ENCODE measurements at regions not wholly inside any gene's neighbourhood (a gene's known extent, or its start where the extent isn't known, plus 50 kb on each side); places are given as distances from the start of the nearest gene placed in this dataset.

DNA sequence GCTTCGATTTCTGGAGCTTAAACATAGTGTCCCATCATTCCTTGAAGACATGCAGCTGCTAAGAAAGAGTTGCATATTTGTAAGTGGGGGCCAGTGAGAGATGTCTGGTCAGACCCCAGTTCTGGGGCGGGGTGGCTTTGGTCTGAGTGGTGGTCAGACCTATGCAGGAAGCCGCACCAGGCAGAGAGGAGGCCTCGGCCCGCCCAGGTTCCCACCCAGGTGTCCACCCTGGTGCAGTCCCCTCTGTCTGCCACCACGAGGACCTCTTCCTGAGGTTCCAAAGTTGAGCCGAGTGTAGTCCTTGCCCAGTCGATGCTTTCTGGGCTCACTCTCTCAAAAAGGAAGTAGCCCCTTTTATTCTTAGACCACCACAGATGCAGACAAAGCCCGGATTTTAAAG is 122.6 kb upstream of the DLG1 start:
- Histone ChIP-seq H3K36me3 (no peaks in the 10 kb centered on the region), H3K9me3 (no peaks in the 10 kb centered on the region), H3K4me3 (no peak overlapping the region), H3K4me1 (peaks cover 0 to 5% (median 0%) of the 10 kb centered on the region in 4 donors), H3K27me3 (no peaks in the 10 kb centered on the region), H3K27ac (no peak overlapping the region)
- no peak for DNase-seq (ENCODE audit: low spot score in 2 of 2)
- WGBS, 2 donors = 86 to 88% methylated on average over 9 of the region's 9 CpGs
- TF ChIP-seq EP300 (IDR thresholded peaks at IDR 0.05) = no peak
- TF ChIP-seq, protein P1, sequence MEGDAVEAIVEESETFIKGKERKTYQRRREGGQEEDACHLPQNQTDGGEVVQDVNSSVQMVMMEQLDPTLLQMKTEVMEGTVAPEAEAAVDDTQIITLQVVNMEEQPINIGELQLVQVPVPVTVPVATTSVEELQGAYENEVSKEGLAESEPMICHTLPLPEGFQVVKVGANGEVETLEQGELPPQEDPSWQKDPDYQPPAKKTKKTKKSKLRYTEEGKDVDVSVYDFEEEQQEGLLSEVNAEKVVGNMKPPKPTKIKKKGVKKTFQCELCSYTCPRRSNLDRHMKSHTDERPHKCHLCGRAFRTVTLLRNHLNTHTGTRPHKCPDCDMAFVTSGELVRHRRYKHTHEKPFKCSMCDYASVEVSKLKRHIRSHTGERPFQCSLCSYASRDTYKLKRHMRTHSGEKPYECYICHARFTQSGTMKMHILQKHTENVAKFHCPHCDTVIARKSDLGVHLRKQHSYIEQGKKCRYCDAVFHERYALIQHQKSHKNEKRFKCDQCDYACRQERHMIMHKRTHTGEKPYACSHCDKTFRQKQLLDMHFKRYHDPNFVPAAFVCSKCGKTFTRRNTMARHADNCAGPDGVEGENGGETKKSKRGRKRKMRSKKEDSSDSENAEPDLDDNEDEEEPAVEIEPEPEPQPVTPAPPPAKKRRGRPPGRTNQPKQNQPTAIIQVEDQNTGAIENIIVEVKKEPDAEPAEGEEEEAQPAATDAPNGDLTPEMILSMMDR (IDR thresholded peaks at IDR 0.05) = no peak

DNA sequence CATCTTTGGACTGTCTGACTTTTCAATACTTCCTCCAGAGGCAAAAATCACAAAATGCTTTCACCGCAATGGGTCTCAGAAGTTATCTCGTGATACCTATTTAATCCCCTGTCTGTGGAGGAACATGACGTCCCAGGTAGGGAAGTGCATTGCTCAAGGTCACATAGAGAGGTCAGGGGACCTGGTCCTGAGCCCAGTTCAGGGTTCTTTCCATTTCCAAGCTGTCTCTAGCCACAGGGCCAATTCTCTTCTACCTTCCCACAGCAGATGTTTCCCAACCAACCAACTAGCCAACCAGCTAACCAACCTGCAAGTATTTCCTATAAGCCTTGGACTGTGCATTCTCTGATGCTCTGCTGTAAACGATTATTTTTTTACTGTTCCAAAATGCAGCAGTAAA is 122.2 kb upstream of the DLG1 start:
- 81 to 86% methylated on average over 4 of the region's 4 CpGs for WGBS, 2 donors
- H3K4me3 ChIP-seq = no peak overlapping the region
- peaks cover 0 to 5% (median 0%) of the 10 kb centered on the region in 4 donors for H3K4me1 ChIP-seq
- H3K36me3 ChIP-seq = no peaks in the 10 kb centered on the region
- TF ChIP-seq, protein P1 (IDR thresholded peaks at IDR 0.05) = no peak
- TF ChIP-seq POLR2A (IDR thresholded peaks at IDR 0.05) (no peak), EP300 (IDR thresholded peaks at IDR 0.05) (no peak)
- no peak overlapping the region for H3K27ac ChIP-seq
- DNase-seq (ENCODE audit: low spot score in 2 of 2) = no peak
- no peaks in the 10 kb centered on the region for H3K27me3 ChIP-seq
- H3K9me3 ChIP-seq = no peaks in the 10 kb centered on the region

DNA sequence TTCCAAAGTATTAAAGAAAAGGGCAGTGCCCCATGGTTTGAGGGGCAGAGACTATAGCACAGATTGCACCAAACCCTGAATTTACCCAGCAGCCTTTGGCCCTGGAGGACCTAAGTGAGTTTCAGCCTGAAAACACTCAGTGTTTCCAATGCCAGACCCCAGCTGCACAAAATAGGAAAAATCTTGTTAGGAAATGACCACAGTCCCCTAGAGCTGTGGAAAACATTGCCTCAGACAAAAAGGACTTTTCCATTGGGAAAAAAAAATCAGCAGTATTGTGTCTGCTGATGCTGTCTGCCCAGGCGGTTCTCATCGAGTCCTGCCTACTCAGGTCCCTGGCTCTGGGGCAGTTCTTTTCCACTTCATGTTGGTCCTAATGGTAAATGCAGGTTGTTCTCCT is 121.7 kb upstream of the DLG1 start:
- TF ChIP-seq POLR2A (IDR thresholded peaks at IDR 0.05) (no peak), EP300 (IDR thresholded peaks at IDR 0.05) (no peak)
- TF ChIP-seq, protein P1 (IDR thresholded peaks at IDR 0.05) = no peak

DNA sequence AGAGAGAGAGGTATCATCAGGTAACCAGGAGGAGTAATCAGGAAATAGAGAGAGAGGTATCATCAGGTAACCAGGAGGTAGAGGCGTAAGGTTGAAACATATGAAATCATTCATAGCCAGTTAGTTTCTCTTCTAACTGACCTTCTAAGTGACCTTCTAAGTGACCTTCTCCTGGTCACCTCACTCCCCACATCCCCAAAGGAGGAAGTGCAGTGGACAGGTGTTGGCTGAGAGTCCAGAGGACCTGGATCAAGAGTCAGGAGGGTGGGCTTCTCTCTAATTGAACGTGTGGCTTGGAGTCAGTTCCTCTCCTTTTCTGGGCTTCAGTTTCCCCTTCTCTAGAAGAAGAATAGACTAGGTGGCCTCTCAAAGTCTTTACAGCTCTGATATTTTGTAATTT is 121.3 kb upstream of the DLG1 start:
- TF ChIP-seq EP300 (IDR thresholded peaks at IDR 0.05) (no peak), POLR2A (IDR thresholded peaks at IDR 0.05) (no peak)
- TF ChIP-seq, protein P1 (IDR thresholded peaks at IDR 0.05) = no peak
- H3K4me1 ChIP-seq = peaks cover 0 to 5% (median 0%) of the 10 kb centered on the region in 4 donors
- H3K27me3 ChIP-seq = no peaks in the 10 kb centered on the region
- no peaks in the 10 kb centered on the region for H3K9me3 ChIP-seq
- DNase-seq (ENCODE audit: low spot score in 2 of 2) = no peak
- no peak overlapping the region for H3K4me3 ChIP-seq
- no peaks in the 10 kb centered on the region for H3K36me3 ChIP-seq
- no peak overlapping the region for H3K27ac ChIP-seq
- 72 to 75% methylated on average over 2 of the region's 2 CpGs for WGBS, 2 donors

More for the DNA sequence above, 121.7 kb upstream of the DLG1 start:
- Histone ChIP-seq H3K36me3 (no peaks in the 10 kb centered on the region), H3K4me3 (no peak overlapping the region), H3K4me1 (peaks cover 0 to 5% (median 0%) of the 10 kb centered on the region in 4 donors), H3K9me3 (no peaks in the 10 kb centered on the region), H3K27me3 (no peaks in the 10 kb centered on the region), H3K27ac (no peak overlapping the region)
- WGBS, 2 donors = 47 to 84% methylated on average over 2 of the region's 2 CpGs
- DNase-seq (ENCODE audit: low spot score in 2 of 2) = no peak

DNA sequence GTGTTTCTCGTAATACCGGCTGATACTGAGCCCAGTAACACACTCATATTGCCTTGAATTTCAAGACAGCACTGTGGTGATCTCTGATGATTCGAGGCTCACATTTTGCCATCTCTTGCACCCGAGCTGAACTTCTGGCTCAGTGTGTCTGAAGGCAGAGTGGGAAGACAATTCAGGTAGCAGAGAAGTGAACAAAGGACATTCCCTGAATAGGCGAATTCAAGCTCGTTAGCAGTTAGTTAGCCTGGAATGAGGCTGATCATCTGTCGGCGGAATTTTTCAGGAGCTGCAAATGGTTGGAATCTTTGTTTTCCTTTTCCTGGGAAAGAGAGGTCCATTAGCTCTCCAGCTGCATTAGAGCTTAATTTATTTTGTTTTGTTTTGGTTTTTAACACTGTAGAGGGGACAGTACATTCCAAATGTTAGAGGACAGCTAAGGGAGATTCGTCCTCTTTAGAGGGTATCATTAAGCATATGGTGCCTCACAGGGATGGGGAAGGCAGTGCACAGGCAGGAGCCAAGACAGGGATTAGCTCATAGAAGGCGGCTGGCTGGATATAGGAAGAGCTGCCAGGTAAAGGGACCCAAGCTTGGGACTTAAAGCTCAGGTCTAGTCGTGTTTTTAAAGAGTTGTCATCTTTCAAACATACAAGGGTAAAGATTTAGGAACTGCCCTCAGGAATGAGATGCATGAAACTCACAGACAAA is 119.7 kb upstream of the DLG1 start:
- H3K27ac ChIP-seq = no peak overlapping the region
- TF ChIP-seq POLR2A (IDR thresholded peaks at IDR 0.05) (no peak), EP300 (IDR thresholded peaks at IDR 0.05) (no peak)
- TF ChIP-seq, protein P1 (IDR thresholded peaks at IDR 0.05) = no peak
- WGBS, 2 donors = 35 to 50% methylated on average over 11 of the region's 11 CpGs
- H3K27me3 ChIP-seq = no peaks in the 10 kb centered on the region
- H3K4me3 ChIP-seq = no peak overlapping the region
- no peaks in the 10 kb centered on the region for H3K9me3 ChIP-seq
- peaks cover 0 to 5% (median 0%) of the 10 kb centered on the region in 4 donors for H3K4me1 ChIP-seq
- H3K36me3 ChIP-seq = no peaks in the 10 kb centered on the region
- DNase-seq (ENCODE audit: low spot score in 2 of 2) = no peak
